PC-3 (cell line): ENCODE measurements at regions not wholly inside any gene's neighbourhood (a gene's known extent, or its start where the extent isn't known, plus 50 kb on each side); places are given as distances from the start of the nearest gene placed in this dataset.

Source experiments
- CTCF ChIP-seq: fragments of 300-600 bp; sonication (generic); conservative IDR thresholded peaks from 2 replicates; pipeline ENCODE4 v1.5.1; 2017; ENCODE audit warnings: antibody characterized with exemption, low read depth, mild to moderate bottlenecking, low read length
- EZH2 ChIP-seq: fragments of 300-600 bp; sonication (generic); IDR thresholded peaks from one replicate; pipeline ENCODE4 v1.6.1; 2017; ENCODE audit warnings: antibody characterized with exemption, mild to moderate bottlenecking, low read length; ENCODE audit not compliant: unreplicated experiment
- EZH2phosphoT487 ChIP-seq: fragments of 300-600 bp; sonication (generic); IDR thresholded peaks from 2 replicates; pipeline ENCODE4 v1.6.1; 2018; ENCODE audit warnings: mild to moderate bottlenecking, antibody characterized with exemption, low read length, borderline replicate concordance

GRCh38 chr6:51025082-51025777 is 206.6 kb downstream of the TFAP2B start:
- TF ChIP-seq CTCF, result no peak
- no peak for TF ChIP-seq EZH2phosphoT487
- TF ChIP-seq EZH2, result no peak
